HG03342 (cell line): ENCODE measurements at regions not wholly inside any gene's neighbourhood (a gene's known extent, or its start where the extent isn't known, plus 50 kb on each side); places are given as distances from the start of the nearest gene placed in this dataset.
A peak's percentile ranks its signal among the peaks of the same experiment; 100 is the strongest.

Experiments used
- ATAC-seq: cut with Tn5 transposase; IDR thresholded peaks from one replicate; pipeline ENCODE4 v1.9.1; 2021; ENCODE audit warnings: mild to moderate bottlenecking, moderate library complexity; ENCODE audit not compliant: unreplicated experiment

DNA sequence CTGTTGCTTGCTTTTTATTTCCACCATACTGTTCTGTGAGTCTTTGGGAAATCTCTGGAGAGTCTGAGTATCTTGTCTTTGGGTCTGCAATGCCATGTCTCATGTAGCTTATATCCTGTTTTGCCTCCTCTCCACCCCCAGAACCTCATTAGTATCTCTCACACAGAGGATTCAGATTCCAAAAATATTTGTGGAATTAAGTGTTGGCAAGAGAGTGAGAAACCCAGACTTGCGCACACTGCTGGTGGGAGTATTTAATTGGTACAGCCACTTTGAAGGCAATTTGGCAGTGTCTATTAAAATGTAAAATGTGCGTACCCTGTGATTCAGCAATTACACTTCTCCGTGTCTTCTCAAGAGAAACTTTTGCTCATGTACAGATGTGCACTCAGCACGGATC is 68.6 kb downstream of the ZNF621 start:
- ATAC-seq, result no peak

DNA sequence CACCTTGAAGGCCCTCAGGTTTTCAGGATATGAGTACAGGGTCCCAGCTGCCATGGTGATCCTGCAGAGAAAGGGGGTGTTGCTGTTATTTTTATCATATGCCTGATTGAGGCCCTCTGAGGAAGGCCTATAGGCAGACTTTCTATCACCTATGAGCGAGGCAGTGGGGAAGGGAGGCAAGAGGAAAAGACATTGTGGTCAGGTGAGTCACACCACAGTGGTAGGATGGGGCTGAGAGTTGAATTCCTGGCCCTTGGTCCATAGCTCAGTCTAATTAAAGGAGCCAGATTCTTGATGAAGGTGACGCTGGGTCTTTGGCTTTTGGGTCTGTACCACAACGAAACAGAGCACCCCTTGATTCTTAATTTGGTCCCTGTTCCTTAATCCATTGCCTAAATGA is 72.7 kb downstream of the ZNF621 start:
- ATAC-seq, result no peak

DNA sequence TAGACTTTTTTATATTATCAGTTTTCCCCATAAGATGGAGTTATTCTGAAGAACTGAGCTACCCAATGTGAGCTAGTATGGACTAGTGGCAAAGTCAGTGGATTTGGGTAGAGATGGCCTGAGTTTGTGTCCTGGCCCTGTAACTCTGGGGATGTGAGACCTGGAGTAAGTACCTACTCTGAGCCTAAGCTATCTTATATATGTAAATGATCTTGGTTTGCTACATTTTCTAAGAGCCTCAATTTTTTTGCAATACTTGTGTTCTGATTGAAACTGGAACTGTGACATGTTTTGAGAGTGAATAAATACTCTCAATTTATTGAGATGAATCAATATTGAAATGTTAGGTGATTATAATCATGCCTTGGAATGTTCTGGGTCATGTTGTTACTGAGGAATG is 73.6 kb downstream of the ZNF621 start:
- no peak for ATAC-seq

DNA sequence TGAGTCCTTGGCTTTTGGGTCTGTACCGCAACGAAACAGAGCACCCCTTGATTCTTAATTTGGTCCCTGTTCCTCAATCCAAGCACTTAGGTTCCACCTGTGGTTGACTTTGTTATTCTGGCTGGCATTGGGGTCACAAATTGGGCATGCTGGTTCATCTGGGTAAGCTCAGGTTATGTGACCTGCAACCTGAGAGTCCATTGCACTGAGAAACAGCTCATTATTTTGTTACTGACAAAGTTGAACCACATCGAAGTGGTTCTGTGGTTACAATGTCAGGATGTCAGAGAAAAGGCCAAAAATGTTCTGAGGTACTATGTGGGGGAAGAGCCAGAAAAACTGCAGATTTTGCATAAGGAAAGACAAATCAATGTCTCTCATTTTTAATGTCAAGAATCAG is 74.2 kb downstream of the ZNF621 start:
- no peak for ATAC-seq

DNA sequence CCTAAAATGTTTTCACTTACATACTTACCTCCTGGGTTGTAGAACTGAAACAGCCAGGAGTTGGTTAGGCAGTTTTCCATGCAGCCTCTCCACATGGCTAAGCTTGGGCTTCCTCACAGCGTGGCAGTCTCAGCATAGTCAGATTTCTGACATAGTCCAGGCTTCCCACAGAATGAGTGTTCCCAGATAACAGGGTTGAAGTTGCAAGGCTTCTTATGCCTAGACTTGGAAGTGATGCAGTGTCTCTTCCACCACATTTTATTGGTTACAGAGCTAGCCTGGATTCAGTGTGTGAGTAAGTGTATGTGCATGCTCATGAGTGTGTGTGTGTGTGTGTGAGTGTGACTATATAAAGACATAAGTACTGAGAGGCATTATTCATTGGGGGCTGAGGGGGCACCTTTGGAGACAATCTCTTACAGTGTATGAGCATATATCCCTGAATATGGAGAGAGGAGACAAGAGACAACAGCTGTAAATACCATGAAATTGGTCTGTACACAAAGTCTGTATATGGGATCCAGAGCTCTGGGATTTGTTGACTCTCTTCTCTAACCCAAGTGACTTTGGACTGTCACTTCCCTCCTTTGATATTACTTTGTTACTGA is 78.1 kb downstream of the ZNF621 start:
- ATAC-seq, result no peak

DNA sequence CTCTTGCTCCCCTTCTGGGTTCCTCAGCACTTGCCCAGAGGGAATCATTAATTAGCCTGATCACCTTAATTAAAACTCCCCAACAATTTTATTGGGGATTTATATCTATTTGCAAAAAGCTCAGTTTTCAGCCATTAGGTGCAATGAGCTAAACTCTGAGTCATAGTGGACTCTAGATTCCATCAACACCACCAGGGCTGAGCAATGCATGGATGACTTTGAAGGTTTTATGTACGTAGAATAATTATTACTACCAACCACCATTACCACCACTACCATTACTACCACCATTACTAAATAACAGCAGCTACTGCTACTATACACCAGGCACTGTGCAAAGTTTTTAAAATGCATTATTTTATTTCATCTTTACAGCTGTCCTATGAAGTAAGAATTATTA is 81.2 kb downstream of the ZNF621 start:
- ATAC-seq, result no peak

DNA sequence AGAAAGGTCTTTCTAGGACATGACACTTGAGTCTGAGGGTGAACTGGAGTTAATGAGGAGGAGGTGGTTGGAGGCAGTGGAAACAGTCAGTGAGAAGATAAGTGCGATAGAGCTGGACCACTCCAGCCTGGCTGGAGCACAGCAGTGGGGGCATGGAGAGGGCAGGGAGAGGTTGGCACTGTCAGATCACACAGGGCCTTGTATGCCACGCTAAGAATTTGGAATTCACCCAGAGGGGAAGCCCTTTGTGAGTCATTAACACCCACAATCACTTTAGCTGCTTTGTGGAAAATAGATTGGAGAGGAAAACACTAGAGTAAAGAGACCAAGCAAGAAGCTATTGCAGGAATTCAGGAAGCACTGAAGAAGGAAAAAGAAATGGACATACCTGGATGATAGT is 83.3 kb downstream of the ZNF621 start:
- no peak for ATAC-seq

DNA sequence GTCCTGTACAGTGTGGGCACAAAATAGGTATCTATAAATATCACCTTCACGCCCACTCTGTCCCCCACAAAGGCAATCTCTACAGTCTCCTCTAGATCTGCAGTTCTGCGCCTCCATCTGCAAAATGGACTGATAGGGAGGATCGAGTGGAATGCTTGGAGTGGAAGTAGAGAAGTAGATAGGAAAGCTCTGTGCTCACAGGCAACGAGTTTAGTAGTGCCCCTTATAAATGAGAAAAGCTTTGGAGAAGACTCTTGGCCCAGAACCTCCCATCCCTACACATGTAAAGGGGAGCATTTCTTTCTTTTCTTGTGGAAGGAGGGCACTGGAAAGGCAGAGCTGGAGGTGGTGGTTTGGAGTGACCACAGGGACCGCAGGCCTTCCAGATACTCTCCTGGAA is 88.5 kb downstream of the ZNF621 start:
- ATAC-seq, result no peak

DNA sequence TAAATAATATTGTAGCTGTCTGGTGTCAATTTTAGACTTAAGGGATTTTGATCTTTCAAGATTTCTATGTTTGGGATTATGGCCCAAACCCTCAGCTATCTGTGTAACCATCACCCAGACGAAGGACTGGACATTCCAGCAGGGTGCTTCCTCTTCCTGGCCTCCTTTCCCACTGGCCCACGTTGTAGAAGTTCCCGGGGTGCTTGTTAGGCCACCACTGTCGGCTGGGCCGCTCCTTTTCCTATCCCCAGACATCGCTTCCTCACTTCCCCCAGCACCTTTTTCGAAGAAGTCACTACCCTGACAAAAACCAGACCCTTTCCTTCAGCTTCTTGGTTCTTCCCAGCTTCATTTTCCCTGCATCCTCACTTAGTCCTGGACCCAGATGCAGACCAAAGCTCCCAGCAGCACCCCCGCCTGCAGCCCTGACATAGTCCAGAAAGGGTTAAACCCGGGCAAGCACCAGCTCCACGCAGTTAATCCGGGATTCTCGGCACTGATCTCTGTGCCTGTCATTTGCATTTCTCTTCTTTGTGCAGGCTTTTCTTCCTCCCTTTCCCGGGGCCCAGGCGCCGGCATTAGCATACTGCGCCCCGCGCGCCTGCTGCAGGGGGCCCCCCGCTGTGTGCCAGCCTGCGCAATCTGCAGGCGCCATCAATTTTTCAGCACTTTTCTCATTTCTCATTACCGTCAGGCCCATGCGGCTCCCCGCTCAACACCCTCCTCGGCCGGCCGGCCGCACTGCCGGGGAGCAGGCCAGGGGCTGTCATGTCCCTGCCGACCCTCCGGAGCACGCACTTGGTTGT is 90.6 kb downstream of the ZNF621 start:
- ATAC-seq, result no peak

DNA sequence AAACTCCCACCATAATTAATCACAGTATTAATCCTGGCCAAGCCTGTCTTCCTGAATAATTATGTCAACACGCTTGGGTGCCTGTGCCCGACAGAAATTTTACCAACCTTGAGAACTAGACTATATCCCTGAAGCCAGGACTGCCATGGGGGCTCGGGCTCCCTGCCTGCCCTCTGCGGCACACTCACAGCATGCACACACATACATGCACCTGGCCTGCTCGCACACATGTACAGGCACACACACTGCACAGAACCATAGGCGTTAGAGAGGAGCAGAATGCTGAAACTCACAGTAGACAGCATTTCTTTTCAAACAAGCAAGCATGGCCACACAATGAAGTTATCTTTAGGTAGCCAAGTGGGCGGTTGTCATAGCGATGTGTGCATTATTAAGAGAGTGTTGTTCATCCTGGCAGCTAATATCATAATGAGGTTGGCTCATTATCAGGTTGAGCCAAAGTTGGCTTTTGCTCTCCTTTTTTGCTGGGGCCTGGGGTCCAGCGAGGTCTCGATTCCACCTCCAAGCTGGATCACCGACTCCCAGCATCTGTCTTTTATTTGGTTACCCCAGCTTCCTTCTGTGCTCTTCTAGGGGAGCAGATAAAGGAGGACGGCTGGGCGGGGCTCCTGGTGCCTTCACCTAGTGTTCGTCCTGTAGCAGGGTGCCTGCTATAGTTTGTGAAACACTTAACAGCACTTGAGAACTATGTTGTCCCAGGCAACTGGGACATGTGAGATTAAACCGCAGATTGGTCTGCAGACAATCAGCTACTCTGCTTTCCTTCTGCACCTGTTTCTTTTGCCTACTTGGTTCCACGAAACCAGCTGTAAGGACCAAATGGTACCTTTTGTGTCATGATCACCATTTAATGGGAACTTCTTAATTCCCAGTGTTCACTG is 91.4 kb downstream of the ZNF621 start:
- ATAC-seq, result no peak

DNA sequence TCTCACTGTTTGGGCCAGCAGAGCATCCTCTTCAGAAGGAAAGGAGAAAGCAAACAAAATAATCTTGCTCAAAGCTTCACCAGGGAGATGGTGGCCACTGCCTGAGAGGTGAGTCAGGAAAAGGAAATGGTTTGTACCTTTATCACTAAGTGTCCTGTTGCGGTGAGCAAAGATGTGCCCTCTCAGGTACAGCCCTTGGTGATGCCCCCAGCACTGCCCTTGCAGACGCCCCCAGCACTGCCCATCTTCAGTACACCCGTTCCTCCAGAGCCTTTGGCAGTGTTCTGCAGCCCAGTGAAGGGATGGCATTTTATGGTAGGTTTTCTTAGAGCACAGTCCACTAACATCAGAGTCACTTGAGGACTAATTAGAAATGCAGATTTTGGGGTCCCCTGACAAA is 92.3 kb downstream of the ZNF621 start:
- no peak for ATAC-seq

DNA sequence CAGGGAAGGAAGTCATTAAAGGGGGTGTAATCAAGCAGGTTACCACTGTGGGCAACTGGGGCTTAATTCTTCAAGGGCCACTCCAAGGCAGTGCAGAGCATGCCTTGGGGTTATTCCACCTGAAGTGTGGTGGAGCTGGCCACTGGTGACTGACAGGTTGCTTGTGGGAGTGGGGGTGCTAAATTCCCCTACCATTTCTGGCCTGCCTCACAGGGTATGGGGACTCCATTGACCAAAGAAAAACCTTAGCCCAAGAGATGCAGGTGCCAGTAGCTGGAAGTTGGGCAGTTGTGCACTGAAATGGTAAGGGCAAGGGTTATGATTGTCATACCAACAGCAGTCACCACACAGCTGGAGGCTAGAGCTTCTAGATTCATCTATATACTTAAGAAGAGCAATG is 93.4 kb downstream of the ZNF621 start:
- ATAC-seq, result no peak

DNA sequence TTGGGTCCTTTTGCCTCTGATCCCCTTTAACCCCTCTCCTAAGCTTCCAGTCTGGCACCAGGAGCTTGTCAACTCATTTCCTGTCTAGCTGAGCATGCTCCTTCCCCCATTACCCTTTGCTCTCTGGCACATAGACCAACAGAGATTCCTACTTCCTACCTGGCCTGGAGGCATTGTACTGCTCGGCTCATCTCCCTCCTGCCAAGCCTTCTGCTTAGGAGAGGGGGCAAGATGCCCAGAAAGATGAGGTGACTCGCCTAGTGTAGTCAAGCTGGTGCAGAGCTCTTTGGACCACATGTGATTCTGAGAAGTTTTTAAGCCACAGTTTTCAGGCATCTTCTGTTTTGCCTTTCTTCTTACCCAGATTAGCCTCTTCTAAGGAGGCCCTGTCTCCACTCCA is 95.4 kb downstream of the ZNF621 start:
- no peak for ATAC-seq

DNA sequence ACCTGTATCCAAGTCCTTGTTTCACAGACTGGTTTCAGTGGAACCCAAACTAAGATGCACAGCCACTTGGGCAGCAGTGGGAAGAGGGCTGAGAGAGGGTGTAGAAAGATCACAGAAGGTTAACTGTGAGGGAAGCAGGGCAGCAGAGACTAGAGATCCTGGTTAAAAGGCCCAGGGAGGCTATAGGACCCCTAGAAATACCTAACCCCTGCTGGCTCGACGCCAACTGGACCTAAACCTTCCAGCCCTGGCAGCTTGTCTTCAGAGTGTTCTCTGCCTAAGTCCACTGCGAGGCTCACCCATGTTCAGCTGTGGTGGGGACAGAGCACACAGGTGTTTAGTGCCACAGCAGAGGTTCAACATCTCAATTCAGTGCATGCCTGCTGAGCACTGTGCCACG is 96.5 kb downstream of the ZNF621 start:
- ATAC-seq, result no peak

DNA sequence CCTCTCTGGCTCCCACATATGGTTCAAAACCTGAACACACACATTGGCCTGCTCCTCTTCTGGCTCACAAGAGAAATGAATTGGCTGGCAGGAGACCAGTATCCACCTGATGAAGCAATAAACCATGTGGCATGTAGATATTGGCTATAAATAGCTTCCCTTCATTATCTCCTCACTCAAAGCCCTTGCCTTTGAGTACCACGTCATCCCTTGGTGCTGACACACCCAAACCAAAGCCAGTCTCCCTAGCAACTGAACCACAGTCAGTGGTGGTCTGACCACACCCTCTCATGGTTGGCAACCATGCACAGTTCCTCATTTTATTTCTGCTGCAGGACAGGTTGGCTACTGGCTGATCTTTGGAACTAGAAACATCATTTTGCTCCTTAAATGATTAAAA is 98.8 kb downstream of the ZNF621 start:
- peak; percentile 94 for ATAC-seq

DNA sequence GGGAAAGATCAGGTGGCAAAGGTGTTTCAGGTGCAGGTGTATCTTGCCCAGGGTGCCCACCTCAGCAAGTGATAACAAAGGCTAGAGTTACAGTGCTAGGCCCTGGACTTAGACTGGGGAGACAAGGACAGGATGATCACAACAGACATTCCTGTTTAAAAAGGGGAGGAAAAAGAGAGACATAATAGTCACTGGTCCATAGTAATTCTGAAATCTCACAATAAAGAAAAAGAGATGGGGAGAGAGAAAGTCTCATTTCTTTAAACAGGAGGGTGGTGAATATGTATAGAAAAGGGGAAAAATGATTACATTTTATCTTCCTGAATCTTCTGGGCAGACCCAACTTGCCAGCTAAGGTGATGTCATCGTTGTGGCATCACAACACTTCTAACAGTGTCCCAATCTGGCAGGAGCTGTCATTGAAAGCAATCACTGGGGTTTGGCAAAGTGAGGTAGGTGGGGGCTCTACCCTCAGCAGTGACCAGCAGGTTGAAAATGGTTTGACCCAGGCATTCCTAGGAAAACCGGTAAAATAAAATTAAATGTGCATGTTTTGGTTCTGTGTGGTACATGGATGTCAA is 99.5 kb downstream of the ZNF621 start:
- no peak for ATAC-seq

DNA sequence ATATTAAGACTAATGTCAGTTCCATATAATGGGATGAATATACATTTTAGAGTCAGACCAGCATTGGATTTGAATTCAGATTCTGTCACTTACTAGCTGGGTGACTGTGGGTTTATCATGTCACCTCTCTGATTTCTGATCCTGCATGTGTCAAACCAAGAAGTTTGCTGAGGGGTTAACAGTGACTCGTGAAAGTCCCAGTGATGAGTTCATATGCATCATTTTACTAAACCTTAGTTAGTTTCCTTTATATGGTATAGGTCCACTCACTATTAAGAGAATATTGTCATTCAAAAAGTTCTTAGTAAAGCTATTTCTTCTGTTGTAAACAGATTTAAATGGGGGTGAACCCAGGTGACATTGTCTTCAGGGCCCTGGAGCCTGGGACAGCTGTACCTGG is 102.3 kb downstream of the ZNF621 start:
- no peak for ATAC-seq

DNA sequence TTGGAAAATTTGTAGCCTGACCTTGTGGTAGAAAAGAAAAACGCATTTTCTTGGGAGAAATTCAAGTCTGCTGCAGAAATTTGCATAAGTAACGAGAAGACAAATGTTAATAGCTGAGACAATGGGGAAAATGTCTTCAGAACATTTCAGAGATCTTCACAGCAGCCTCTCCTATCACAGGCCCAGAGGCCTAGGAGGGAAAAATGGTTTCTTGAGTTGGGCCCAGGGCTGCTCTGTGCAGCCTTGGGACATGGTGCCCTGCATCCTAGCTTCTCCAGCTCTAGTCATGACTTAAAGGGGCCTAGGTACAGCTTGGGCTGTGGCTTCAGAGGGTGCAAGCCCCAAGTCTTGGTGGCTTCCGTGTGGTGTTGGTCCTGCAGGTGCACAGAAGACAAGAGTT is 104.2 kb downstream of the ZNF621 start:
- no peak for ATAC-seq

DNA sequence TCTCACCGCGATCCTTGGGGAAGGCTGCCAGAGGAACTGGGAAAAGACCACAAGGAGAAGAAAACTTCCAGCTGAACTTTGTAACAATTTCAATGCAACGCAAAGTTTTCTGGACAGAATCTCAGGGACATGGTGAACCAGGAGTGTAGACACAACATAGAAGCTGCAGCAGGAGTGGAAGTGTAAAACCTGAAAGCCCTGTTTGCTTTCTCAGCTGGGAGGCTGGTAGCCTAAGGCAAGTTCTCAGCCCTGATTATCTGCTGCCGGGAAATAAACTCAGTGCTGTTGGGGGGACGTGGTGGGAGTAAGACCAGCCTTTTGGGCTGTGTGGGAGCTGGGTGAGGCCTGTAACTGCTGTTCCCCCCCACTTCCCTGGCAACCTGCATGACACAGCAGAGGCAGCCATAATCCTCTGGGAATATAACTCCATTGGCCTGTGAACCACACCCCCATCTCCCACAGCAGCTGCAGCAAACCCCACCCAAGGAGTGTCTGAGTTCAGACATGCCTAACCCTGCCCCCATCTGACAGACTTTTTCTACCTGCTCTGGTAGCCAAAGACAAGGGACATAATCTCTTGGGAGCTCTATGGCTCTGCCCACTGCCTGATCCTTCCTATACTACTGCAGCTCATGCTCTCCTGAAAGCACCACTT is 106.7 kb downstream of the ZNF621 start:
- no peak for ATAC-seq

DNA sequence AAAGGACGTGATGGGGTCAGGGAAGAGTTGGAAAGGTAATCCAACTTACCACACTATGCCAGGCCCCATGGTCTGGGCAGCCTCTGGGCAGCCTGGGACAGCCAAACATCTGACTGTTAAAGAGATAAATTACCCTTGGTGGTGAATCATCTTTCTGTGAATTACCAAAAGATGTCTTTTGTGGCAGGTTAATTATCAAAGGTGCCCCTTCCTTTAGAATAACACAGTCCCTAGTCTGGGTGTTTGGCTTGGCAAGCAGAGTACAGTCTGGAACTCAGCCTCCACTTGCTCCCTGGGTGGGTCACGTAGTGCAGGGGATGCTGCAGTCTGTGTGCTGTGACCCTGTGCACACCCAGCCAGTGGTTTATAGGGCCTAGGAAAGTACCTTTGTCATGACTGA is 113.1 kb downstream of the ZNF621 start:
- no peak for ATAC-seq

DNA sequence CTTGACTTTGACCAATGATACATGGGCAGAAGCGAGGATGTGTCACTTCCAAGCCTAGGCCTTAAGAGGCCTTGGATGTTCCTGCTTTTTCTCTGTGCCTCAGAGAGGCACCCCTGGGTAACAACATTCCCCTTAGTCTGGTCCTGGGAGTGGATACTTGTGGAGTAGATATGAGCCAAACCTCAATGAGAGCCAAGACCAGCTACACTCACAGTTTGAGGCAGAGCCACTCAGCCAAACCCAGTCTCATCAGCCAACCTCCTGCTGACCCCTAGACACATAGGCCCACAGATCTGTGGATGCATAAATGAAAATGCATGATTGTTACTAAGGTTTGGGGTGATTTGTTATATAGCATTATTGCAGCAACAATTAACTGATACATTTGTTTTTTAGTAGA is 114.2 kb downstream of the ZNF621 start:
- ATAC-seq, result no peak
